HG02943 (cell line): ENCODE measurements at regions not wholly inside any gene's neighbourhood (a gene's known extent, or its start where the extent isn't known, plus 50 kb on each side); places are given as distances from the start of the nearest gene placed in this dataset.

Experiments
- ATAC-seq: cut with Tn5 transposase; IDR thresholded peaks from one replicate; pipeline ENCODE4 v1.9.1; 2021; ENCODE audit warnings: mild to moderate bottlenecking, low read depth, moderate library complexity; ENCODE audit not compliant: unreplicated experiment

- no peak for ATAC-seq
Observed at GRCh38 chr6:14670806-14671205, 553.2 kb downstream of the CD83 start.

DNA sequence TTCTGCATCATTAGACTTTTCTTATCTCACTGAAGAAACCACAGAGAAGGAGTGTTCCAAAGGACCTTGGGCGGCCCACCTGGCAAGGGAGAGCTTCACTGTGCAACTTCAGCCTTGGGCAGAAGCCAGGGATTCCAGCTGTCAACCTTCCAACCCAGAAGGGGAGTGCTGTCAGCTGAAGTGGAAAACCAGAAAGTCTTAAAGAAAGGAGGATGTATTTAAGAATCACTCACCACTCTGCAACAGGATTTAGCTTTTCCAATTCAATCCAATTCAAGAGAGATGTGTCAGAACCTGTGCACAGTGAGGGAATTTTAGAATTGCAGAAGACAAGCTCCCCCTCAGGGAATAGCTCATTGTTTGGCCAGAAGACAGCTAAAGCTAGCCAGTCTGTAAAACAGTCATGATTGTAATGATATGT is 553.7 kb downstream of the CD83 start:
- ATAC-seq: no peak

- no peak for ATAC-seq
Observed at GRCh38 chr6:14671937-14672336, 554.4 kb downstream of the CD83 start.

DNA sequence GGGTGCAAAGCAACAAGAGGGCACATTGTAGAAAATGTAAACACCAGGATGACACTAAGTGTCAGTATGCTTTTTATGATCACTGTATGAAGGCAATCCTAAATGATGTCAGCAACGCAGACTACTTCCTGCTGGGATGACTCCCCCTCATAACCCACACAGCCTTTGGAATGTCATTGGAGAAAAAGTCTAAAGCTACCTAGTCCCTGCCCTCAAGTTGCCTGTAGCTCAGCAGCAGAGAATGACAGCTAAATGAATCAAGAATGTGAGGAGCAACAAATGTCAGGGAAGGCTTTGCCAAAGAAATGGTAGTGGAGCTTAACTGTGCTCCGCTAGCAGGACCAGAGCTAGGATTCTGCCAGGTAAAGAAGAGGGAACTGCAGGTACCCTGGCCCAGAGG is 555.6 kb downstream of the CD83 start:
- ATAC-seq: no peak

DNA sequence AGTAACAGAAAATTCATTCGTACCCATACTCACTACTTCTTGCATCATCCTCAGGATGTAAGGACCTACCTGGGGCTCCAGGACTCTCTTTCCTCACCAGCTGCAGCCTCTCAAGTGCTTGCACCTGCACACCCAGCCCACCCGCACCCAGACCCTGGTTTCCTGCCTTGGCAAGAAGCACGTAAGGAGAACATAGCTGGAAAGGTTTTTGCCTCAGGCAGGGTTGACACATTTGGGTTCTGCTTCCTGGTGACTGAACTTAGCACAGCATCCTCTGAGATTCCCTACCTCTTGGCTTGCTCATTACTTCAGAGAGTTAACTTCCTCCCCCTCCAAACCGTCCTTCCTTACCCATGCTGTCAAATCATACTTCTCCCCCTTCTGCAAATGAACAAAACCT is 556.9 kb downstream of the CD83 start:
- ATAC-seq: no peak

- no peak for ATAC-seq
Observed at GRCh38 chr6:14674867-14675648, 557.5 kb downstream of the CD83 start.

DNA sequence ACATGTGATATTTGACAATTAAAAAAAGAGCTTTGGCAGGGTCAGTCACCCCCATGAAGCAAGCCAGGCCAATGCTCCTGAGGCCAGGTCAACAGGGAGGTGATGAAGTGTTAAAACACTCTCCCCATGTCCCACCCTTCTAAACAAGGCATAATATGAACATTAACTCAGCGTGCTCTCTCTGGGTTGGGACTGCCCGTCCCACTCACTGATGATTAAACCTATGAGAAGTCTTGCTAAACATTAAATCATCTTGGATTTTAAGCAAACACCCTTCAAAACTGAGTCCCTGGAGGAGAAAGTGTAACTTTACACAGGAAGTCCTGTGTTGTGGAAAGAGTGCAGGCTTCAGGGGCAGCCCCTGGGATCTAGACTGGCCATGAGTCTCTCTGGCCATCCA is 558.5 kb downstream of the CD83 start:
- no peak for ATAC-seq

DNA sequence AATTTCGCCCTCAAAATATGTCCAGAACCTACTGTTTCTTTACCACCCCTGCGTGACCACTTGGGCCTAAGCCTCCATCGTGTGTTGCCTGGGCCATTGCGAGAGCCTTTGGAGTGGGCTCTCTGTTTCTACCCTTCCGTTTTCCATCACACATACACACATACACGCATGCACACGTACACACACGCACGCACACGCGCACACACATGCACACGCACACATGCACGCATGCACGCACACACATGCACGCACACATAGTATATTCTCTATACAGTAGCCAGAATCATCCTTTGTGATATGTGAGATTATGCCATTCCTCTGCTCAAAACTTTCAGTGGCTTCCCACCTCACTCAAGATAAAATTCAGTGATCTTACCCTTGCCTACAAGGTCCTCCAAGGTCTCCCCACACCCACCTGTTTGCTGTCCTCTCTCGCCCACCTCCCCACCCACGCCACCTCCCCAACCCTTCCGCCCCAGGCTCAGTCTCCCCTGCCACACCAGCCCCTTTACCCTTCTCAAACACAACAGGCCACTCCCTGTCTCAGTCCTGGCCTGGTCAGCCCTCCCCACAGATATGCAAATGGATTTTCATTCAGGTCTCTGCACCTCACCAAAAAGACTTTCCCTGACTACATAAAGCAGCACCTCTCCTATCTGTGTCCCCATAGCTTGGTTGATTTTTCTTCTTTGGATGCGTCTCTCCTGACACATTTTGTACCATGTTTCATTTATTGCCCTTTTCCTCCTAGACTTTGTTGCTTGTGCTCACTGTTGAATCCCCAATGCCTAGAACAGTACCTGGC is 559.6 kb downstream of the CD83 start:
- no peak for ATAC-seq

- ATAC-seq: no peak
Observed at GRCh38 chr6:14681699-14682487, 564.0 kb upstream of the JARID2 start.

DNA sequence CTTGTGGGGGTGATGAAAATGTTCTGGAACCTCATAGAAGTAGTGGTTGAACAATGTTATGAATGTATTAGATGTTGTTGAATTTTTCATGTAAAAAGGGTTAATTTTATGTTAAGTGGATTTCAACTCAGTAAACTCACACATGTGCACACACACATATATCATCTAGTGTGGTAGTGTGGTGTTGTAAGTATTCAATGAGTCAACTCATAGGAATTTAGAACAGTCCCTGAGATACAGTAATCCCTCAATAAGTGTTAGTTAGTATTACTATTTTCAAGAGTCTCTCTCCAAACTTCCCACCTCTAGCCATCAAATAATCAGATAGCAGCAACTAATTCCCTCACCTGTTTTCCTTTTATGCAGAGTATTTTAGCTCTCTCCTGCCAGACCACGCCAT is 563.1 kb upstream of the JARID2 start:
- ATAC-seq: no peak

DNA sequence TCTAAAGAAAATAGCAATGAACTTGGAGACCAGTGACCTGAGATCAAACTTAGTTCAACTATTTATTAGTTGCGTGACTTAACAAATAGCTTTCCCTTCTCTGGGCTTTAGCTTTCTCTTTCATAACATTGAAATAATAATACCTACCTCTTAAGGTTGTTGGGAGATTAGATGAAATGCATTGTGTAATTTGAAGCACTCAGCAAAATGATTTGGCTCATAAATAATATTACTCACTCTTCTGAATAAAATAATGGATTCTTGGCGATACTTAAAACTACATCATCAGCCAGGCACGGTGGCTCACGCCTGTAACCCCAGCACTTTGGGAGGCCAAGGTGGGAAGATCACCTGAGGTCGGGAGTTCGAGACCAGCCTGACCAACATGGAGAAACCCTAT is 556.2 kb upstream of the JARID2 start:
- no peak for ATAC-seq

- ATAC-seq: no peak
Observed at GRCh38 chr6:14690120-14691056, 555.5 kb upstream of the JARID2 start.

DNA sequence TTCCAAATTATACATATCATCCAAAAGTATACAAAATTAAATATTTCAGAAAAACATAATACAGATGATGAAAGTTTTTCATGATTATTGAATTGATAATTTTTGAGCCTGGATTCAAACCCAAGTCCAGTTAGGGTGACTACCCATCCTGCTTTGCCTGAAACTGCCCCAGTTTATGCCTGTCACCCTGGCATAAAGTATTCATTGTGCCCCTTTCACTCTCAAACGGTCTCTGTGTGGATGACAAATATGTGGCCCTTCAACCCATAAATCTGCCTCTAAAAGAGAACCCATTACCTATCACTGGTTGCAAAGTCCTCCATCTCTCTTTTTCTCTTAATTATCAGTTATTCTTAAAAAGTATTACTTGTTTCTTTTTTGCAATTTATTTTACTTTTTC is 553.7 kb upstream of the JARID2 start:
- no peak for ATAC-seq

DNA sequence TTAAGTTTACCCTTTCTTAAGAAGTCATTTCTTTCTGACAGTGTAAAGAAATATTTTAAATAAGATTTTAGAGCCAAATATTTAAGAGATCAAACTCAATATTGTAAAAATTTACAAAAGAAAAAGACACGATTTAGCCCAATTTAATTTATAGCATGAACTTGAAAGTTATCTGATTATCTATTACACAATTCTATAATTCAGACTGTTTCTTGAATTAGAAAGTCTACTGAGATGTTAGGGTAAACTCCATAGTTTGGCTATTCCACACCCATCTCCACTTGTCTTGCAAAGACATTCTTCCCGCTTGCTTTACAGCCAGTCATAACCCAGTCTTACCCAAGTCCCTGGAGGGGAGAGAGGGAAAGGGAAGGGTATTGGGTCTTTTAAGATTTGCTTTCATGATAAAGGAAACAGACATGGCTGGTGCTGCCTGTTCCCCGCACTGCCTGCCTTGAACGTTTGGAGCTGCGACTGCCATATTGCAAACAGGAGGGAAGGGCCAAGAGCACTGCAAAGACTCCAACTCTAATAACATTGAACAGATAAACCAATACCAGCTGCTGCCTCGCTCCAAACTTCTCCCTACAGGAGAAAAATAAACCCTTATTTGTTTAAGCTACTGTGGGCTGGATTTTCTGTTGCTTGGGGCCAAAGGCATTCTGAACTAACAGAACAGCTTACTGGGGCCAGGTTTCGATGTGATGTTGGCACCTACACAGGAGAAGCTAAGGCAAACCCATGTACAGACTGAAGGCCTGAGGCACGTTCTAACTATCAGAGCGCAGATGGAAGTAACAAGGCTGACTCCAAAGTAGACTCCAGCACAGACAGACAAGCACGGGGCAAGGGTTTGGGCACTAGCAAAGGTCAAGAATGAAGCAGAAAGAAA is 552.3 kb upstream of the JARID2 start:
- no peak for ATAC-seq

GRCh38 chr6:14694308-14694707 is 551.6 kb upstream of the JARID2 start:
- ATAC-seq: no peak

DNA sequence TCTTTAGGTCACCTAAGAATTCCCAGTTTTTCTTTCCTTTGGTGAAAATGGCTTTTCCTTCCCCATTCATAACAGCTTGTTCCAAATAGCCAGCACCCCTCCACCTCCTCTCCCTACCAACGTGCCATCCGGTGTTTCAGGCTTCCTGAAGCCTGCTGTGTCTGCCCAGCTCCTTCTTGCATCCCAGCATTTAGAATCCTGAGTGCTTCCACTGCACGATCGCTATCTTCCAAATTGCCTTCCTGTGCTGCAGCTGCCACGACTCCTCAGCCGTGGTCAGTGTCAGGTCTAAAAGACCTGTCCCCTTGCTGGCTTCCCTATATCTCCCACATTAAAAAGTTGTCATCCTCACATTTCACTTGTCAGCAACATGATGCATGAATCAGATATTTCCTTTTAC is 550.3 kb upstream of the JARID2 start:
- ATAC-seq: no peak

DNA sequence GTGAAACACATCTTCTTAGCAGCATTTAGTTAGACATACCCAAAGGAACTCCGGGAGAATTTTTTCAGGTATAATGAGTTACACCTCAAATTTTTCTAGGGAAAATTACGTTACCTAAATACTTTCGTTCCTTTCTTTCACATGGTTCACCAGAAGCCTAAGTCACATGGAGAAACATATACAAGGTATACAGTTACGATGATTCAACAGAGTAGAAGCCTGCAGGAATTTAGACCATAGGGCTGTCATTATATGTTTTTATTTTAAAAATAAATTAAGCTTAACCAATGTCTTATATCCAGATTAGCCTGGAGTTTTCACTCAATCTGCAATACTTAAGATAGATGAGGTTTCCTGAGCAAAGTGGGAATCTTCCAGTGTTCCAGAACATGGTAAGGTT is 549.5 kb upstream of the JARID2 start:
- ATAC-seq: no peak

DNA sequence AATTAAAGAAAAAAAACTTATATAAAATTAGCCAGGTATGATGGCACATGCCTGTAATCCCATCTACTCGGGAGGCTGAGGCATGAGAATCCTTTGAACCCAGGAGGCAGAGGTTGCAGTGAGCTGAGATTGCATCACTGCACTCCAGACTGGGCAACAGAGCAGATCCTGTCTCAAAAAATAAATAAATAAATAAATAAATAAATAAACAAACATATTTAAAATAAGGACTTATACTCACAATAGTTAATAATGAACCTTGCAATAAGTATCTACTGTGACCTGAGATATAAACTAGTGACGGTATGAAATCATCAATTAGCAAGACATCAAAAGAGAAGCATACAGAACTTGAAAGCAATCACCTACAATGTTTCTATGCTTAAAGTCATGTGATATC is 548.4 kb upstream of the JARID2 start:
- ATAC-seq: no peak
